AG04449 (cell line): ENCODE measurements at regions not wholly inside any gene's neighbourhood (a gene's known extent, or its start where the extent isn't known, plus 50 kb on each side); places are given as distances from the start of the nearest gene placed in this dataset.

ENCODE experiments used
- CTCF ChIA-PET: fragments of 350-600 bp; formaldehyde crosslinking; extraction: SDS; loops from one replicate; lab custom pipeline; 2021; ENCODE audit warnings: antibody characterized with exemption; lab: Yijun Ruan, JAX
- POLR2A ChIA-PET: fragments of 400-600, 350-600 bp; formaldehyde crosslinking; extraction: SDS; loops from one replicate; lab custom pipeline; 2020; ENCODE audit warnings: antibody characterized with exemption, inconsistent platforms; lab: Yijun Ruan, JAX
- DNase-seq: peaks from one replicate; pipeline ENCODE4 v3.0.0-alpha.2; 2010; ENCODE audit warnings: low read depth, low spot score
- H3K4me3 ChIP-seq: 2 replicates; pipeline ENCODE4 v1.5.1; 2011; ENCODE audit warnings: low read depth, mild to moderate bottlenecking, control low read depth, low read length
- CTCF ChIP-seq: IDR thresholded peaks from one replicate; pipeline ENCODE4 v1.5.1; 2011; ENCODE audit warnings: mild to moderate bottlenecking, moderate library complexity, low read length, control low read depth, inconsistent platforms; ENCODE audit not compliant: insufficient read depth; ENCODE audit errors: missing control alignments

GRCh38 chr10:28427376-28427775 is 105.5 kb upstream of the WAC start:
- H3K4me3 ChIP-seq: no peak overlapping the region
- CTCF ChIA-PET: interaction anchor here (1.6 to 1.9 kb wide), 2 partner anchors 21 to 33 kb away, joined by 3 to 6 read pairs; no protein-coding TSS in a partner anchor
- no peak for DNase-seq
- TF ChIP-seq CTCF: no peak
- POLR2A ChIA-PET: no interaction called here

GRCh38 chr10:28429045-28429444 is 103.9 kb upstream of the WAC start:
- H3K4me3 ChIP-seq: no peak overlapping the region
- ChIA-PET POLR2A (no interaction called here), CTCF (interaction anchor here (0.7 to 1.9 kb wide), 2 partner anchors 11 to 35 kb away, joined by 3 to 6 read pairs; no protein-coding TSS in a partner anchor)
- no peak for TF ChIP-seq CTCF
- no peak for DNase-seq

- H3K4me3 ChIP-seq: no peak overlapping the region
- ChIA-PET POLR2A (no interaction called here), CTCF (interaction anchor here (1.0 kb wide), 1 partner anchor 9 kb away, joined by 3 read pairs; no protein-coding TSS in a partner anchor)
- DNase-seq: no peak
- no peak for TF ChIP-seq CTCF
These were observed 103.2 kb upstream of the WAC start for GRCh38 chr10:28429573-28430216.

GRCh38 chr10:28431139-28431538 is 101.8 kb upstream of the WAC start:
- ChIA-PET POLR2A (no interaction called here), CTCF (interaction anchor here (0.6 to 2.6 kb wide), 8 partner anchors 8 to 180 kb away, joined by 3 to 9 read pairs (median 4); no protein-coding TSS in a partner anchor)
- TF ChIP-seq CTCF: no peak
- H3K4me3 ChIP-seq: no peak overlapping the region
- no peak for DNase-seq

GRCh38 chr10:28432210-28432676 is 100.7 kb upstream of the WAC start:
- CTCF ChIA-PET: interaction anchor here (1.0 to 2.6 kb wide), 5 partner anchors 9 to 179 kb away, joined by 3 to 9 read pairs (median 4); no protein-coding TSS in a partner anchor
- POLR2A ChIA-PET: interaction anchor here (0.7 kb wide), 1 partner anchor 53 kb away, joined by 3 read pairs; no protein-coding TSS in a partner anchor
- TF ChIP-seq CTCF: peak; percentile 71
- DNase-seq: peak; percentile 29
- H3K4me3 ChIP-seq: no peak overlapping the region

- no peak for TF ChIP-seq CTCF
- POLR2A ChIA-PET: no interaction called here
- no peak overlapping the region for H3K4me3 ChIP-seq
- no peak for DNase-seq
- CTCF ChIA-PET: no interaction called here
These were observed 98.9 kb upstream of the WAC start for GRCh38 chr10:28434063-28434462.
